Glomerular visceral epithelial cell (primary cell): ENCODE measurements at regions not wholly inside any gene's neighbourhood (a gene's known extent, or its start where the extent isn't known, plus 50 kb on each side); places are given as distances from the start of the nearest gene placed in this dataset.
"Not testable (repeated sequence)": the region's sequence is repeated elsewhere in the genome, so short reads cannot be mapped to it uniquely, and the experiment has no call there.

Experiments
- DNase-seq: peaks from one replicate; pipeline ENCODE4 v3.0.0-alpha.2; 2016; ENCODE audit errors: extremely low spot score

GRCh38 chr11:13135385-13136271 lies 126.5 kb downstream of the RASSF10 start:
- peak; percentile 94 for DNase-seq

DNA sequence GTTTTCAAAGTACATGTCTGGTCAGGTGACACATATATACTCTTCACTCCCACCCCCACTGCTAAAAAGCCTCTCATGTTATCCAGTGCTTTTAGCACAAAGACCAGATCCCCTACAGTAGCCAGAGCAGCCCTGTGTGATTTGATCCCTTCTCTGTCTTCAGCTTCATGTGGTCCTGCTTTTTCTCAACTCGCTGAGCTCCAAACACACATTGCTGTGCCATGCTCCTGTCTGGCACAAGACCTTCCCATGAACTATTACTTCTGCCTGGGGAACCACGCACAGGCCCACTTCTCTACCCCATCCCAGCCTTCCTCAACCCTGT lies 127.1 kb downstream of the RASSF10 start:
- DNase-seq: no peak

- no peak for DNase-seq
Observed at GRCh38 chr11:13137844-13138301, 128.8 kb downstream of the RASSF10 start.

GRCh38 chr11:13139085-13139484 lies 130.0 kb downstream of the RASSF10 start:
- DNase-seq: not testable (repeated sequence)

GRCh38 chr11:13140028-13140870 lies 131.1 kb downstream of the RASSF10 start:
- peak; percentile 98 for DNase-seq

DNA sequence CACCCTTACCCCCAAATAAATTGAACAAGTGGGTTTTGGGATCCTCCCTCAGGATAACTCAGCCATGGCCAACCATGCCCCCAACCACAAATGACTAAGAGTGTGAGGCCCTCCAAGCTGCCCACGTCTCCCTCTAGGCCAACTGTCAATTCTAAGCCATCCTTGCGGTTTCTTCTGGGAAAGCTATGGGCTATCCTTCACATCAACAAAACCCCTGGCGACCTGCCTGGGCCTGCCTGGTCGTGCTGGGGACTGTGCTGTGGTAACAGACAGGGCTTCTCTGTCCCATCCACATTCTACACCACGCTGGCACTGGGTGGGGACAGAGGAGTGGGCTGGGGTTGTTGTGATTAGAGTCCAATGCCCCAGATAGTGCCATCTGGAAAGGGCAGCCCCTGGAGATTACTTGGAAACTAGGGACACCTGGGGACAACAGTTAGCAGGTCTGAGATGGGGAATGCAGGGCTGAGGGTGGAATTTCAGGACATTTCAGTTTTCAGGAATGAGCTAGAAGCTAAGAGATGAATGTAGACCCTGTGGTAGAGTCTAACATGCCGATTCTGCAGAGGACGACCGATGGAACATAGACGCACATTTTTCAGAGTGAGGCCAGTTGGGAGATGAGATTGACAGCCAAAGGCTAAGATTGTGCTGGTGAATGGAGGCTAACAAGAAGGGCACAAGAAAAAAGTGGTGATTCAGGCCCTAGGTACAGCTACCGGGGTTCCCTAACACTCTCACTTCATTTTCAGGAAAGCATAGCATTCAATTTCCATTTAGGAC lies 131.9 kb downstream of the RASSF10 start:
- DNase-seq: peak; percentile 92

DNA sequence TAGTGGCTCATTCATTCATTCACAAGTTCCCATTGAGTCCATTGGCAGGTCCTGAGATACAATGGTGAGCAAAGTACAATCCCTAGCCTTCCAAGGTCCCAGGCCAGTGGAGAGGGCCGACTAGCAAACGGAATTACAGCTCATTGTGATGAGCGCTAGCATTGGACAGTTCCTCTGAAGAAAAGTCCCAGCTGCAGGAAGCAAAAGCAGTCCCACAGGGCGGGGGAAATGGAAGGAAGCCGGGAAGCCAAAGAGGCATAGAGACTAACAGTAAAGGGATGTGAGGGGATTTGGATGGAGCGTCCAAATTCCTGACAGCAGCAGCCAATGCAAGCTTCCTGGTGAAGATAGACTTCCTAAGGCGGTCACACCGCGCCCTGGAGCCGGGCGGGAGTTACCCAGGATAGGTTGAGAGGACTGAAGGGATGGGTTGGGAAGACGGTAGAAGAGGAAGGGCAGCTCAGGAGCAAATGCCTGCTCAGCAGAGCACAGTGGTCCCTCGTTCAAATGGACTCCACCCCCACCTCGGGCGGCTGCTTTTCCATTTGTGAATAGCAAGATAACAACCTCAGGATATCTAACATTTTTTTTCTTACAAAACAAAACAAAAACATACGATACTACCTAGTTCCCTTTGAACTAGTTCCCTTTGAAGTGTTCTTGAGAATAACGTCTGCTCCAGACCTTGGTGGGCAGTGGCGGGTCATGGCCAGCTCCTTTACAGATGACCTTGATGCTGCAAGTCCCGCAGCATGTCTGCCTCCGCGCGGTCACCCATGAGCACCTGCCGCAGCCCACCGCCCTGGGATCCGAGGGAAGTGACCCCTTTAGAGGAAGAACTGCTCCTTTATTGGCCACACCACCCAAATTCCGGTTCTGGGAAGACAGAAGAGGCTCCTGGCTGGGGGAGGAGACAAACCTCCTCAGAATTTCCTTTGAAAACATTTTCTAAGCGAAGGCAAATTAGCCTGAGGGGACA lies 132.9 kb downstream of the RASSF10 start:
- DNase-seq: no peak

DNA sequence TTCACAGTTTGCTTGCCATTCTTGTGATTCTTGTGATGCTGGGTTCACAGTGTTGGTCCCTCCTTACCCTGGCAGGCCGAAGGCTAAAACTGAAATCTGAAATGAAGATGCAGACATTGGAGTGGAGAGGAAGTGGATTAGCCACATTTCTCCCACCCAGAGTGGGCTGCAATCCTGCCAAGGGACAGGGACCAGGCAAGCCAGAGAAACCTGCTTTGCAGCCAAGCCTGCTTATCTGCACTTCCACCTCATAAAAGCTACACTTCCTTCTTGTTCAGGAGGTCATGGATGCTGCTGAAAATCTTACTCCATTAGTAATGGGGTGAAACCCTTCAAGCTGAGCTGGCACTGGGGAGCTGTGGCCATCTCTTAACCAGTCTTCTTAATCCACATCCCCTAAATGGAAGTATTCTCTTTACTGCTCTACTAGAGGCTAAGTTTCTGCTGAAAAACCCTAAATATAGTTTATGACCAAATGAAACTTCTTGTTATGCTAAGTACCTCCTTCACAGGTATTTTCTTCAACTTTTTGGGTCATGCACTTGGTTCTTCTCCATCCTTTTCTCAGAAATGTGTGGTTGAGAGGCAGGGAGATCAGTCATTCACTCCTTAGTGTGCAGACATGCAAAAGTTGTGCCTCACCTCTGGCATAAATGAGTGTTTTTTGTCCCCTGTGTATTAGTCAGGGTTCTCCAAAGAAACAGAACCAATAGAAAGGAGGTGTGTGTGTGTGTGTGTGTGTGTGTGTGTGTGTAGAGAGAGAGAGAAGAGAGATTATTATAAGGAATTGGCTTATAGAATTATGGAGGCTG lies 133.9 kb upstream of the BMAL1 start:
- no peak for DNase-seq

GRCh38 chr11:13145461-13145860 lies 132.1 kb upstream of the BMAL1 start:
- DNase-seq: no peak

GRCh38 chr11:13149991-13150390 lies 127.6 kb upstream of the BMAL1 start:
- DNase-seq: no peak

GRCh38 chr11:13150487-13150886 lies 127.1 kb upstream of the BMAL1 start:
- no peak for DNase-seq

DNA sequence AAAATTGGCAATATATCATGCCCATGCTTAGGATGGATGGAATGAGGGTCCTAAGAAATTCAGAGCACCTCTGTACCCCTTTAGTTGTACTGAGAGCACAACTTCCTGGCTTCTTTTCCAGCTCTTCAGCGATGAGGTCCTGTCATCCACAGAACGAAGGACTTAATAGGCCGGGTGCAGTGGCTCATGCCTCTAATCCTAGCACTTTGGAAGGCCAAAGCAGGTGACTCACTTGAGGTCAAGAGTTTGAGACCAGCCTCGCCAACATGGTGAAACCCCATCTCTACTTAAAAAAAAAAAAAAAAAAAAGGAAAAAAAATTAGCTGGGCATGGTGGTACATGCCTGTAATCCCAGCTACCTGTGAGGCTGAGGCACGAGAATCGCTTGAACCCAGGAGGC lies 125.3 kb upstream of the BMAL1 start:
- no peak for DNase-seq

GRCh38 chr11:13152736-13153541 lies 124.7 kb upstream of the BMAL1 start:
- DNase-seq: peak; percentile 30

GRCh38 chr11:13154374-13154773 lies 123.2 kb upstream of the BMAL1 start:
- DNase-seq: not testable (repeated sequence)

- no peak for DNase-seq
Observed at GRCh38 chr11:13160346-13160745, 117.2 kb upstream of the BMAL1 start.

DNA sequence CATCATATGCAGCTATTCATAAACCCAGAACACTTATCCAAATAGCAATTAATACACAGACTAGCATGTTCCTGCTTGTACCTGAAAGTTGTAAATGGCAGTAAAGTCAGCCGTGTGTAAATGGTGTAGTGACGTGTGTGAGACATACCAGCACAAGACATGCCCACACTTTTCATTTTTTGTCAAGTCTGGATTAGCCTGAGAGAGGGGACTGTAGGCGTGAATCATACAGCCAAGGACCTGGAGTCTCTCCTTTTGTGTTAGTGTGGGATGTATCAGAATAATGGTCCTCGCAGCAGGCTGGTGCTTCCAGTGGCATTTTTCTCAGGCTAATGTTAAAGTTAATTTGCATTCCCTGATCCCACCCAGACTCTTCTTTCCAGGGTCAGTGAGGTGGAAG lies 116.8 kb upstream of the BMAL1 start:
- DNase-seq: no peak

DNA sequence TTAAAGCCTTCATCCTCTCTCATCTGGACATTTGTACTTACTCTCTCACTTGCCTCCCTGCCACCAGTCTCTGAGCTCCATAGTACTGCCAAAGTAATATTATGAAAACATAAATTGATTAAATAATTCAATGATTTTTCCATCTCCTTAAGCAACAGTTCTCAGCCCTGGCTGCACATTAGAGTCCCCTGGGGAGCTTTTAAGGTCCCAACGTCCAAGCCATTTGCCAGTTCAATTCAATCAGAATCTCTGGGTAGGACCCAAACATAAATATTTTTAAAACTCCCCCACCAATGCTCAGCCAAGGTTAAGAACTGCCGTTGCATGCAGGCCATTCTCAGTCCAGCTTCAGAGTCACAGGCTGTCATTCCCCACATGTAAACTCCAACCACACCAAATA lies 114.4 kb upstream of the BMAL1 start:
- DNase-seq: no peak

DNA sequence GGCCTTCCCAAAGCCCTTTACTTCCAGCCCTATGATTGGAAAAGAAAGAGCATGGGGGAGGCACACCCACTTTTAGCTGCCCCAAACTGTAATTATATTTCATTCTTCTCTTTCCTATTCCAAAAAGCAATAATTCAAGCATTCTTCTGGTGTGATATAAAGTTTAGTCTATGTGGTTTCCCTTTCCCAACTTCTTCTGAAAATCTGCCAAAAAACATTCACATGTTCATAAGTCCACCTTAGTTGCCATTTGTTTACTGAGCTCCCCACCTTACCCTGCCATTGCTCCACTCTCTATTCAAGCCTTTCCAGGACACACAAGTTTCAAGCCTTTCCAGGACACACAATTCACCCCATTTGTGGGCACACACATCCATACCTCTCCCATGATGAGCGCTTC lies 111.6 kb upstream of the BMAL1 start:
- no peak for DNase-seq

GRCh38 chr11:13168271-13168670 lies 109.3 kb upstream of the BMAL1 start:
- DNase-seq: peak; percentile 33
